Keratinocyte (primary cell): ENCODE measurements at regions not wholly inside any gene's neighbourhood (a gene's known extent, or its start where the extent isn't known, plus 50 kb on each side); places are given as distances from the start of the nearest gene placed in this dataset.

Experiments used
- CTCF ChIP-seq, 3 experiments: IDR thresholded peaks in 1 of 3; conservative IDR thresholded peaks in 1 of 3; optimal IDR thresholded peaks in 1 of 3; 2 replicates in 2 of 3; 3 replicates in 1 of 3; pipeline versions ENCODE3 to v1.5.1; 2011; ENCODE audit warnings: low read length in 3 of 3, mild to moderate bottlenecking in 3 of 3, moderate library complexity in 2 of 3, control low read depth in 1 of 3, inconsistent platforms in 1 of 3; ENCODE audit not compliant: insufficient read depth in 2 of 3; ENCODE audit errors: extremely low read depth in 1 of 3
- EZH2 ChIP-seq: IDR thresholded peaks from one replicate; pipeline ENCODE4 v1.6.1; 2012; ENCODE audit warnings: inconsistent platforms, mild to moderate bottlenecking, low read length, moderate library complexity

- TF ChIP-seq CTCF (optimal IDR thresholded peaks at IDR 0.05 in 1 of 3, IDR thresholded peaks at IDR 0.05 in 1 of 3, conservative IDR thresholded peaks at IDR 0.05 in 1 of 3; ENCODE audit: extremely low read depth in 1 of 3, insufficient read depth in 2 of 3, low read length in 3 of 3): no peak
- no peak for TF ChIP-seq EZH2
Observed at GRCh38 chr4:54542540-54543041, 115.2 kb upstream of the KIT start.
